NCI-H146 (cell line): ENCODE measurements at regions not wholly inside any gene's neighbourhood (a gene's known extent, or its start where the extent isn't known, plus 50 kb on each side); places are given as distances from the start of the nearest gene placed in this dataset.
A peak's percentile ranks its signal among the peaks of the same experiment; 100 is the strongest.

Experiments
- DNase-seq: peaks from one replicate; lab custom pipeline; 2025; lab: John Stamatoyannopoulos, UW

DNA sequence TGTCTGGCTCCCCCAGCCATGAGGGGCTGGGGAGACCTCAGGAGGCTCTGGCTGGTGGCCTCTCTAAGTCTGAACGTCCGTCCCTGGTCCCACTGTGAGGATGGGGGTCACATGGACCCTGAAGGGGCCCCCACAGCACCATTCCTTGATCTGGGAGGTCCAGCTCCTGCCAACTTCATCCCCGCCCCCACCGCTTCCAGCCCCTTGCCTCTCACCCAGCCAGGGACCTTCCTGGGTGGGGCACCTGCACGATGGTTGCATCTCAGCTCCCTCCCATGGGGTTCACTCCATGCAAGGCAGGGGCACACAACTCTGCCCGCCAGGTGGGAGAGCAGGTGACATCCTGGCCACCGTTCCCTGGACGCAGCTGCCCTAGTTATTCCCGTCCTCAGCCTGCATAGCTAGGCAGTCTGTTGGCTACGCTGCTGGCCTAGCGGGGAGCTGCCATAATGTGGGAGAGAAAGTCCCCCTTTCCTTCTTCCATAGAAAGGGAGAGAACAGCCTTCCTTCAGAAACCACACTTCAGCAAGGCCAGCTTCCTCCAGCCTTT lies 217.9 kb upstream of the RPL38 start:
- peak; percentile 21 for DNase-seq

DNA sequence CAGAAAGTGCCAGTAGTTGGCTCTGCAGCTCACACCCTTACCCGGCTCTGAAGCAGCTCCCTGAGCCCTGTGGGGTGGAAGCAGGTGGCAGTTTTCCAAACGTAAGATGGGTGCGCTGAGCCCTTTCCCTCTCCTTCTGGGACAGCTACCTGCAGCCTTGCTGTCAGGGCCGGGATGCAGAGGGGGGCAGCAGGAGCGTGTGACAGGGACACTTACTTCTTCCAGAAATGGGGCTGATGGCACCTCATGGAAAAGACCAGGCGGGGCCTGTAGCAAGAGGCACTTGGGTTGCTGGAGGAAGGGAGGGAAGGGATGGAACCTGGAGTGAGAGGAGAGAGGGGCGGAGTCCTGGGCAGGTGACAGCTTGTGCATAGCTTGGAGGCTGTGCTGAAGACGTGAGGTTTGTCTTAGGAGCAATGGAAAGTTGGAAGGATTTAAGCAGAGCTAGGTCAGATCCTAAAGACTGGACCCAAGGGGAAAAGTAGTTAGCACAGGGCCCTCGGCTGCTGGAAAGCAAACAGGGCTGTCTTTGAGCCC lies 216.8 kb upstream of the RPL38 start:
- no peak for DNase-seq

DNA sequence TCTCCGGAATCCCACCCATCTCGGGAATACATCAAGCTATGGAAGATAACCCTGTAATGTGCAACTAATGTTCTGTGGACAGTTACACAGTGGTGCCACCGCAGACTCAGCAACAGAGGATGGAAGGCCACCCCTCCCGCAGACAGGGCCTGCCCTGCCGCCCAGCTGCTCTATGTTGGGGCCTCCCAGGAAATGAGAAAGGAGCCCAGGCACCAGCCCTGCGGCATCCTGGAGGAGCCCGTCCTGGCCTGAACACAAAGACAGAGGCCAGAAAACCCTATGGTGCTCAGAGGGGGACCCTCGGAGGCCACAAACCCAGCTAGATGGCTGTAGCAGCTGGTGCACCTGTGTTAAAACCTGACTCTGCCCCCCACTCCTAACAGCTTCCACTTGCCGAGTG lies 216.1 kb upstream of the RPL38 start:
- no peak for DNase-seq

DNA sequence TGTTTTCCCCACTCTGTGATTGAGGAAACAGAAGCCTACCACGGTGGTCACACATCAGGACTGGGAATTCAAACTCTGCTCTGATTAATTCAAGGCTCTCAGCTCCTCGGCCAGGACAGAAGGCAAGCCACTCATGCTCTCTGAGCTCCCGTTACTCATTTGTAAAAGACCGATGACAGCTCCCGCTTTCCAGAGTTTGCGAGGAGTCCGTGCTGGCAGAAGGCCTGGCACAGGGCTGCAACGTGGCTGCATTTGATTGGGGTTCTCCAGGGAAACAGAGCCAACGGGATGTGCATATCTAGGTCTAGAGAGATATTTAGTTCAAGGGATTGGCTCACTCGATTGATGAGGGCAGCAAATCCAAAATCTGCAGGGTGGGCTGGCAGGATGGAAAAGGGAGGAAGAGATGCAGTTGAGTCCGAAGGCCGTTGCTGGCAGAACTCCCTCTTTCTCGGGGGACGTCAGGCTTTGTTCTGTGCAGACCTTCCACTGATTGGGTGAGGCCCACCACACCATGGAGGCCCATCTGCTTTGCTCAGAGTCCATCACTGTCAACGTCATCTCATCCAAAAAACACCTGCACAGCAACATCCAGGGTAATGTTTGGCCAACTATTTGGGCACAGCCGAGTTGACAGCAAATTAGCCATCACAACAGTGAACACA lies 215.5 kb upstream of the RPL38 start:
- no peak for DNase-seq

DNA sequence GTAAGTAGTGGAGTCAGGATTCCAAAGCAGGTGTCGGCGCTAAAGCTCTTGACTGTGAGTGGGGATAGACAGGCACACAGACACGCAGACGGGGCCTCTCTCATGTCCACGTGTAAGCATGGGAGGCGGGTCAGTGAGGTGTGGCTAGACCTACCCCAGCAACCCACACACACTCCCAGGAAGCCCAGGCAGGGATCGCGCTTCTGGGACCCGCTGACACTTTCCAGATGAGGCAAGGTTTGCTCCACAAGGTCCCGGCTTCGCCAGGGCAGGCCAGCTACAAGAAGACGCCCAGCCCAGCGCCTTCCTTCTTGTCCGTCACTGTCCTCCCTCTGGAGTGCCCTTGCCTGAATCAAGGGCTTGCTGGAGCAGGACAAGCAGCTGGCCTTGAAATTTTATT lies 213.8 kb upstream of the RPL38 start:
- DNase-seq: no peak

DNA sequence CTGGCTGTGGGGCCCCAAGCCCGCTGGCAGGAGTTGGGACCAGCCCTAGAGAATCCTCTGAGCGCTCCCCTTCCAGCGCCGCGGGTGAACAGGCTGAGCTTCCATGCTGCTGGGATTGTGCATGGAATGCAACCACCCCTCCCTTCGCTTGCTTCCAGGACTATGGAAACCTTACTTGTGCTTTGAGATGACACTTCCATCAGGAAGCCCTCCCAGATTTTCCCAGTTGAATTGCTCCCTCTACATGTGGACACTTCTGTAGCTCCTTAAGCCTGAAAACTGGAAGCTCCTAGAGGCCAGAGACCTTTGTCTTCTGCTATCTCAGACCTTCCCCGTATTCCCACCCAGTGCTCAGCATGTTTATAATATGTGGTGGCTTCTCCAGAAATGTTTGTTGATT lies 213.2 kb upstream of the RPL38 start:
- DNase-seq: no peak

DNA sequence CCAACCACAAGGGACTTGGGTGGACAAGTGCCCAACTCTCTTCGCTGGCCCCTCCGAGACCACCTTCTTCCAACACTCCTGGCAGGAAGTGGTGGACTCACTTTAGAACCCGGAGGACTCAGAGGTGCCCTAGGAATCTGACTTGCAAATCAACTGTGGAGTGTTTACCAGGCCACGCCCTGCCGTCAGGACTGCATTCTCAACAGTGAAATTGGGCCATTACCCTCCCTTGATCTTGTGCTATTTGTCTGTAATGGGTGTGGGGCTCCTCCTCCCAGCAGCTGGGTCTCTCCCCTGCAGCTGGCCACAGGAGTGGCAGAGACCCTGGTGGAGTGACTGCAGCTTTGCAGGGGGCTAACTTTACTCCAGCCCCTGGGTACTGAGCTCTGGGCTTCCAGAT lies 212.2 kb upstream of the RPL38 start:
- DNase-seq: no peak

DNA sequence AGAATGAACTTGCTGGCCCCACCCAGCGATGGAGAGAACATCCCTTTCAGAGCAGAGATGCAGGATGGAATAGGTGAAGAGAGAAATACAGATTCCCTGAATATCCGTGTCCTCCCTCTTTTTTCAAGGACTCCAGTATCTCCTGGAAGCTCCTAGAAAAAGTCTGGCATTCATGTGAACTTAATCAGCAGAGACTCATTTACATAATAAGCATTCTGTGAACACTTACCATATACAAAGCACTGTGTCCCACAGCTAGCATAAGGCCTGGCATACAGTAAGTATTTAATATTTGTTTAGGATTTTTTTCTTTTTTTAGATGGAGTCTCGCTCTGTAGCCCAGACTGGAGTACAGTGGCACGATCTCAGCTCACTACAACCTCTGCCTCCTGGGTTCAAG lies 208.5 kb upstream of the RPL38 start:
- DNase-seq: no peak

DNA sequence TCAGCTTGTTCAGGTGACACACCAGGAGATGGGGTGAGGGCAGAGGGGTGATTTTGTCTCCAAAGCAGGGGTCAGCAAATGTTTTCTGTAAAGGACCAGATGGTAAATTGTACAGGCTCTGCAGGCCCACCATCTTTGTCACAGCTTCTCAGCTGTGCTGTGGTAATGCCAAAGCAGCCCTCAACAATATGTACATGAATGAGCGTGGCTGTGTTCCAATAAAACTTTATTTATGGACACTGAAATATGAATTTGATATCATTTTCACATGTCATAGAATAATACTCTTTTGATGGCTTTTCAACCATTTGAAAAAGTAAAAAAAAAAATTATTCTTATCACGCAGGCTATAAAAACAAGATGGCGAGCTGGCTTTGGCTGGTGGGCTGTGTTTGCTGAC lies 206.4 kb upstream of the RPL38 start:
- no peak for DNase-seq

DNA sequence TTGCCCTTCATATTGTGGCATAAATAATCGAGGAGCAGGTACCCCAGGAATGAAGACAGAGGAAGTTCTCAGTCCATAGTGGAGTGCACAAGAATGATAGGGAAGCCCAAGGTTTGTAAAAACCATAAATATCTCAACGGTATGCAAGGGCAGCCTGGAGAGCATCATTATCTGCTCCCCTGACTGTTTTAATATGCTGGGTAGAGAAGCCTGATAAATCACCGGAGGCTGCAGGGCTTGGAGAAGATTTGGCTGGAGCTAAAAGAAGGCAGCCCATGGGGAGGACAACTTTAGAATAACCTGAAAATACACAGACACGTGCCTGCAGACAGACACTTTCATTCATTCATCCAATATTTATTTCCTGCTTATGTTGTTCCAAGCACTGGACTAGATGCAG lies 205.2 kb upstream of the RPL38 start:
- no peak for DNase-seq

DNA sequence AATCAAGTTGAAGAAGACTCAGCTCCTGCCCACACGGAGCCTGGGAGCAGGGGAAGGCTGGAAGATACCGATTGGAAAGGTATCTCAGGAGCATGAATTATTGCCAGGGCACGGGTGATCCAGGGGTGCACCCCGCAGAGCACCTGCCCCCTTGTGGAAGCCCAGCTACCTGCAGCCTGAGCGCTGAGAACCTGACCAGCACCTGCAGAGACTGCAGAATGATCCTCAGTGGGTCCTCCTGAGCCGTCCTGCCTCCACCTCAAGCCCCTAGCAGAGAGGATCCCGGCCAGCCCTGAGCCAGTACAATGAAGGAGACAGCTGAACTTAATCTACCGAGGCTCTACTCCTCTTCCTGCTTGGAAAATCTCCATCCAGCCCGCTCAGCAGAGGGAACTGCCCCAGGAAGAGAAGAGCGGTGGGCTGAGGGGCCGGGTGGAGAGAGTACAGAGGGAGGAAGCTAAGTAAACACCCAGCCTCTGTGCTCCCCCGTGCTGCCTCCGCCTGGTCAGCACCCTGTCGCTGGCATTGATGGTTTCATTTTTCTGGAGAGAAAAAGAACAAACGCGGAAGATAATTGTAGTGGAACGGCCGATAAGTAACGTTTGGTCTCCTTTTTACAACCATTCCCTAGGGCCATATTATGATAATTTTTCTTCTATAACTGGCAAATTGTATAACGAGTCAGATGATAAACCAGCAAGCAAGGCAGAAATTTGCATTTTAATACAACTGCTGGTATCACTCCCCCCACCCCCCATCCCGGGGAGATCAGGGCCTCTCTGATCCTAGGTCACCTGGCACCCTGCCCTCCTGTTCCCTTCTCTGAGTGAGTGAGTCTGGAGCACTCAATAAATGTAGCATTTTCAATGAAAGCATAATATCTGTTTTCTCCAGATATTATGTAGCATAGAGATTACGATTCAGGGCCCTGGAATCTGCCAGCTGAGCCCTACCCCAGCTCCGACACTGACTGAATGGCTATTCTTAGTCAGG lies 204.5 kb upstream of the RPL38 start:
- DNase-seq: peak; percentile 68

DNA sequence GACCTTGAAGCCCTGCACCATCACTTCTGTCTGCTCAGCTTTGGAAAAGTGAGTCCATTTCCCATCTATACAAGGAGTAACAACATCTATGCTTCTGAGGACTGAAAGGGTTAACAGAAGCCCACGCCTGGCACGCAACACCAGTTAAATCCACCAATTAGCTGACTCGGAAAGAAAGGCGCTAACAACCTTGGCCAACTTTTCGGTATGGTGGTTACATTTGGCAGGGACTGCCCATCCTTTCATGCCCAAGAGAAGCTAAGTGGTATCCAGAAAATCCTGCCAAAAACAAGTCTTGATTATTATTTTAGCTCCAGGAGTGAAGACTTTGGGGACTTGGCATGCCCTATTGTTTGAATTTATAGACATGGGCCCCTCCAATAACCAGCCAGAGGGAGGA lies 202.3 kb upstream of the RPL38 start:
- DNase-seq: no peak

DNA sequence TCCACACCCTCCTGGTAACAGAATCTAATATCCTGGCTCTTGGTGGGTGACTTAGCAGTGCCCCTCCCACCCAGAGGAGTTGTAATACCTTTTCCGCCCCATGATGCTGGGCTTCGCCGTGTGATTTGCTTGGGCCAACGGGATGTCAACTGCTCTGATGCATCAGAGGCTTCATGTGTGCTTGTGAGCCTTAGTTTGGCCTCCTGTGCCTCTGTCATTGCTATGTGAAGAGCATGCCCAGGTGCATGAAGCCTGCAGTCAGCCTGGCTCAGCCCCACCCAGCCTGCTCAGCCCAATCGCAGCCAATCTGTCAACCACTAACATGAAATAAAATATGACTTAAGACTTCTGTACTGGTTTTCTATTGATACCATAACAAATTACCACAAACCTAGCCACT lies 201.2 kb upstream of the RPL38 start:
- no peak for DNase-seq

DNA sequence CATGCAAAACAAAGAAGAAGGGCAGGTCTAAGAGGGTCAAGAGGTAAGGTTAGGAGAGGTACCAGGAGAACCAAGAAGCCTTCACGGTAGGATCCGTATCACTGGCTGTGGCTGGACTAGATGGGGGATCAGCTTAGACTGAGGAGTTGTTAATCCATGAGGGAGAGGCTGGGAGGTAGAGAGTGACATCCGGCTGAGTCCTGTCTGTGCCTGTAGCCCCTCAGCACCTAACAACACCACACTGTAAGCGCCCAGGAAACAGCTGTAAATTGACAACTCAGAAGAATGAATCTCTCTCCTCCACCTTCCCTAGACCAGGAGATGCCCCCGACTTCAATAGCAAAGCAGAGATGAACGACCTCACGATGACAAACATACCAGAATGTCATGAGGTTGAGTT lies 199.4 kb upstream of the RPL38 start:
- DNase-seq: no peak

DNA sequence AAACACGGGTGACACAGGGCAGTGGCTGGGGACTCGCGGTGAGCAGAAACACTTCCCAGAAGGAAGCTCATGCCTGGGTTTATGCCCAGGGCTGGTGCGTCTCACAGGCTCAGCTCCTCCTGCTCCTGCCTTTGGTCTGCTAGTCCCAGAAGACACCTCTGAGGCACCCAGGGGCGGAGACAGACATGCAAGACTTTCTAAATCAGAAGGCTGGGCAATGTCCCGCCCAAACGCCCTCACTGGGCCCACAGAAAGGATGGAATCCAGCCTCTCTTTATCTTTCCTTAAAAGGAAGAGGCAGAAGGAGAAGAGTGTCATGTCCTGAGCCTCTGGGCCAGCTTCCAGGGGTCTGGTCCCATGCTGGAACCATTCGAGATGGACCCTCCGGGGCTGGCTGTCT lies 197.7 kb upstream of the RPL38 start:
- DNase-seq: no peak

DNA sequence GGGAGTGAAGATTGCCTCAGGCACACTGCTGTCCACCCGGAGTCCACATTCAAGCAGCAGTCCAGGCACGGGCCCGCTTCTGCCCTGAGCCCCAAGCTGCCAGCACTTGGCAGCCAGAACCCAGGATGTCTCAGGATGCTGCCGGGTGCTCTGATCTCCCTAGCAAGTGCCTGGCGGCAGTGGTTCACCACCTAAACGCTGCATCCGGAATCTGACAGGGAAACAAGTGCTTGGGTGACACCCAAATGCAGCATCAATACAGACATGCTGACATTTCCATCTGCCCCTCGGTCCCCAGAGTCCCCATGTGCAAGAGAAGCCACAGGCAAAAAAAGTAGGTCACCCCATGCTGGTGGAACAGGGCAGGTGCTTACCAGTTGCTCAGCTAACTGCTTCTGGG lies 197.1 kb upstream of the RPL38 start:
- DNase-seq: no peak

DNA sequence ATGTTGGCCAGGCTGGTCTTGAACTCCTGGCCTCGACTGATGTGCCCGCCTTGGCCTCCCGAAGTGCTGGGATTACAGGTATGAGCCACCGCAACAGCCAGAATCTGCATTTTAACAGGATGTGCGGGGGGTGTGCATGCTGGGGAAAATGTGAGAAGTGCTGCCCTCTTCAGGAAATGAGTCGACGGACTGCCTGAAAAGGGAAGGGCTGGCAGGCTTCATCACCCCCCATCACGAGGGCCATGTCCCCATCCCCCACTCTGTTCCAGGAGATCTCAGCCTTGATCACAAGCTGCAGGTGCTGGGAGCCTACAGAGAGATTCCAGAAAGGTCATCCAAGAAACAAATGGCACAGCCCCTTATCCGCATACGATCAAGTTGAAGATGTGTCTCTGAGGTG lies 195.3 kb upstream of the RPL38 start:
- no peak for DNase-seq

DNA sequence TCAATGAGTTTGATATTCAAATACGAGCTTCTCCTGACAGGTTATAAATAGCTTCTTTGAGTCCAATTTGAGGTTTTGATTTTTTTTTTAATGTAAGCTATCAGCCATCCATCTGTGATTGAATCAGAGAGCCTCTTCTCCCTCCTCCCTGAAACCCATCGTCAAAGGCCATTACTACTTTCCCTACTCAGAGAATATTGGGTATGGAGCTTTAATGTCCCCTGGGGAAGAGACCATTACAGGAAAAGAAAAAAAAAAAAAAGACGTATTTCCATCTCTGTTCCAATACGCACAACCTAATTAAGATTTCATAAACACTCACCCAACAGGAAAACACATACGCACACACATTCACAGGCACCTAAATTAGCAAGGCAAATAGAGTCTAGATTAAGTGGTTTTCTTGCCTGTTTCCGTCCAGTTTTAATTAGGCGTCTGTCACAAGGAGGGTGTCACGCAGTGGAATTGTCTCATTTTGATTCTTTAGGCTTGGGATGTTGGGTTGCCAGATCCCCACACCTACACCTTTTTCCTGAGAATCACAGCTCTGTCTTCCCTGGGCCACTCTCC lies 194.3 kb upstream of the RPL38 start:
- DNase-seq: no peak

DNA sequence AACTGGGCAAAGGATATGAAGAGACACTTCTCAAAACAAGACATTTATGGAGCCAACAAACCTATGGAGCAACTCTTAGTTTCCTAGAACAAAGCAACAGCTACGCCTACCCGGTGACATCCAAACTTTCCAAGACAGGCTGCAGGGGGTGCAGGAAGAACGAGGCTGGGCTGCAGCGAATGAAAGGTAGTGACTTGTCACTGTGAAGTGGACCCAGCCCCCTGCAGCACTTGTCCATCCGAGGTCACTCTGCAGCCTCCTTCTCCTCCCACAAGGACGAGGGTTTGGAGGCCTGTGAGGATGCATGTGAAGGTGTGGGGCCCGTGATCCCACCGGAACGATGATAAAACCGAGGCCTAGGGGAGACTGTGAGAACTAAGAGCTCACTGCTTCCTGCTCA lies 192.6 kb upstream of the RPL38 start:
- no peak for DNase-seq

DNA sequence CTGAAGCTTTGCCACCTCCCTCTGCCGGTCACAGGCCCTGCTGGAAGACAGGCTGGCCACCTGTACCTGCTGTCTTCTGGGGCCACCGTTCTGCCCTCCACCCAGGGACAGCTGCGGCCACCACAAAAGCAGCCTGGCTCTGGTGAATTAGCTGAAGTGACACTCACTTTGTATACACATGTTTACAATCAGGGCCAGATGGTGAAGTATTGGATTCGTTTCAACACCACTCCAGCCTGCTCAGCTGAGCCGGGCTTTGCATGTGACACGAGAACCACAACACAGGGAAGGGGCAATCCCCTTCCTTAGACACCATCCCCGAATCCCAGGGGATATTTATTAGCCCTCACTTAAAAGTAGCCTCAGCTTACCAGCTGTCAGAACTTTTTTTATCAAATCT lies 191.5 kb upstream of the RPL38 start:
- DNase-seq: peak; percentile 85

DNA sequence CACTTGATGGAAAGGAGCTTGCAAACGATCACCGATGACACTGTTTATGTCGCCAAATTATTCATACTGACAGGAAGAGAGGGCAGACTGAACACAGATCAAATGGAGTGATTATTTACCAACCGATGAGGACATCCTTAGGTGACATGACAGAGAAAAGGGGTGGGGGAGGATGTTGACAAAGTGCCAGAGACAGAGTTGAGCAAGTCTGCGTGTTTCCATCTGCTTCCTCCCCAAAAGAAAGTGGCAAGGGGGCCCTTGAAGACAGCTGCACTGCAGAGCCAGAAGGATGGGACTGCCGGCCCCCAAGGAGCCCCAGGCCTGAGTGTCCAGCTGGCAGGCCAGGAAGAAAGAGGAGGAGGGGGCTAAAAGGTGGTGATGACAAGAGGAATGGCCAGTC lies 191.0 kb upstream of the RPL38 start:
- peak; percentile 33 for DNase-seq

DNA sequence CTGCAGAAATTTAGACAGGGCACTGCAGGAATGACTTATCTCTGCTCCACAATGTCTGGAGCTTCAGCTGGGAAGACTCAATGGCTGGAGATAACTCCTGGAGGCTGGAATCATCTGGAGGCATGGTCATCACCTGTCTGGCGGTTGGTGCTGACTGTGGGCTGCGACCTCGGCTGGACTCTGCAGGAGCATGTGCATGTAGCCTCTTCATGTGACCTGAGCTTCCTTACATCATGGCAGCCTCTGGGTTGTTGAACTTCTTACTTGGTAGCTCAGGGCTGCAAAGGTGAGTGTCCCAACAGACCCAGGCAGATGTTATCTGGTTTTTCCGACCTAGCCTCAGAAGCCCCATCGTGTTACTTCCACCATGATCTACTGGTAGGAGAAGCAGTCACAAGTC lies 188.2 kb upstream of the RPL38 start:
- DNase-seq: no peak

DNA sequence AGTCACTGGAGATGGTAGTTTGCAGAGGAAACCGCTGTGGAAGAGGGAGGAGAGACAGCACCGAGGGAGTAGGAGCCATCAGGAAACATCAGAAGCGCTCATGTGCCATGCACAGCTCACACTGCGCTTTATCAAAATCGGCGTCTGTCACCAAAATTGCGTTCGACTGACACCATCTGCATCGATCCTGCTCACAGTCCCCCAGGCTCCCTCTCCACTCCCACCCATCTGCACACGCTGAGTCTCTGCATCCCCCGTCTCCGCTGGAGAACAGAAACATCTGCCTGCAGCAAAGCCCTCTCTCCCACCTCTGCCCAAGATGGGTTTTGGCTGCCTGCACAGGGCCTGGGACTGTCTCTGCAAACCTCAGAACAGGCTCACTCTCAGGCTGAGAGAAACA lies 187.5 kb upstream of the RPL38 start:
- no peak for DNase-seq
